GM18868 (cell line): ENCODE measurements at regions not wholly inside any gene's neighbourhood (a gene's known extent, or its start where the extent isn't known, plus 50 kb on each side); places are given as distances from the start of the nearest gene placed in this dataset.

Source experiments
- ATAC-seq: cut with Tn5 transposase; IDR thresholded peaks from one replicate; pipeline ENCODE4 v1.9.1; 2021; ENCODE audit warnings: mild to moderate bottlenecking, moderate library complexity; ENCODE audit not compliant: unreplicated experiment

DNA sequence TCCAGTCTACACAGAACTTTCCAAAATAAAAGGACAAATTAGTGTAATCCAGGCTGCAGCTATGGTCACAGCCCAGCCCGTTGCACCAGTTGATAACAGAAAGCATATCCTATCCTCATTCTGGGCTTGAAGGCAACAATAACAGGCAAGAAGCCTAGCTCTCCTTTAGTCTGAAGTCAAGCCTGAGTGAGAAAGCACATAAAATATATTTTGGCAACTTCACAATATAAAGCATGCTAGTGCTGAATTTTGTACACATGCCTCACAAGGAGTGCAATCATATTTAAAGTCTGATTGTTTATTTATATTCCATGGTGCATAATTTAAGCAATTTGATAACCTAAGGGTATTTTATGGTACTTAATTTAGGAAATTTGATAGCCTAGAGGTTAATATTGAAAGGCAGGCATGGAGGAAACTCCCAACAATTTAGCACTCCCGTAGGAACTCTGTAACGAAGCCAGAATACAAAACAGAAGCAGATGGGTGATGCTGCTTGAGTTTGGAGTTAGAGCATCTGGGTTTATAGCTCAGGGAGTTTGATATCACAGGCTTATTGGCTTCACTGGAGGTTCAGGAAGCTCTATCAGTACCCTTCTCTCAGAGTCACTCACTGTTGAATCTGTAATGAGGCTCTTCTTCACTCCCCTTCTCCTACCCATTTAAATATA lies 1199.1 kb upstream of the GYPC start:
- no peak for ATAC-seq

DNA sequence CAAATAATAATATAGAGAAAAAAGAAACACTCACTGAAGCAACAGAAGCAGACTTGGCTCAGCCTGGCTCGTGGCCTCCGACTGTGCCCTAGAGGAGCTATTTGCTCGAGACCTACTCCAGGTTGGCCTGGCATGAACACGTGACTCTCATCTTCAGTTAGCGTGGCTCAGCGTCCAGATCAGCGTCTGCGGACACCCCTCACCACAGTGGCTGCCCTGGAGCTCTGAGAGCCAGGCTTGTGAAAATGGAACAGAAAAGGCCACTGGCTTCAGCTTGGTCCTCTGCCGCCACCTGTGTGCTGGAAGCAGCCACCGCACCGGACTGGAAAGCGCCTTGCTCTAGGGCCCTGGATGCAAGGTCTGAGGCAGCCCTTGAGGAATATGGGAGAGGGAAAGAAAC lies 1184.0 kb upstream of the GYPC start:
- ATAC-seq = peak; percentile 89

DNA sequence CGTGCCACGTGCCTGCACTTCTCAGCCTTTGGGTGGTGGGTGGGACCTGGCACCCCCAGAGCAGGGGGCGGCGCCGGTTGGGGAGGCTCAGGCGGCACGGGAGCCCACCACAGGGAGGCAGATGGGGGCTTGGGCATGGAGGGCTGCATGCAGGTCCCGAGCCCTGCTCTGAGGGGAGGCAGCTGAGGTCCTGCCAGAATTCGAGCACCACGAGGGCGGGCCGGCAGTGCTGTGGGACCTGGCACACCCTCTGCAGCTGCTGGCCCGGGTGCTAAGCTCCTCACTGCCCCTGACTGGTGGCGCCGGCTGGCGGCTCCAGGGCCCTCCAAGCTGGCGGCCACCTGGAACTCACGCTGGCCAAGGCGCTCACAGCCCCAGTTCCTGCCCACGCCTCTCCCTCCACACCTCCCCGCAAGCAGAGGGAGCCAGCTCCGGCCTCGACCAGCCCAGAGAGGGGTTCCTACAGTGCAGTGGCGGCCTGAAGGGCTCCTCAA lies 1176.8 kb upstream of the GYPC start:
- no peak for ATAC-seq

DNA sequence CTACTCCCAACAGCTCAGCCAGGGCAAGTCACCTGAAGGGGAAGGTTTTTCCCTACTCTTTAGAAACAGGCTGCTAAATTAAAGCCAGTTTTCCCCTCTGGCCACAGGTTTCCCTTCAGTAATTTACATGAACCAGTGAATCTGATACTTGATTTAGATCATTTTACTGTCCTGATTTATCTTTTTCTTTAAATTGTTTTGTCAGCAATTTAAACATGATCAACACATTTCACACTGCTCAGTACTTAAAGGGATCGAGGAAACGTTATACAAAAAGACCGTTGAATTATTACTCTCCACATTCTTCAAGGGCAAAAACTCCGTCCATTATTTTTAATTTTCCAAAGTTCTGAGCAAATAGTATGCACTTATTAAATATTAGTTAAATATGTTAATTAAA lies 1165.7 kb upstream of the GYPC start:
- no peak for ATAC-seq

DNA sequence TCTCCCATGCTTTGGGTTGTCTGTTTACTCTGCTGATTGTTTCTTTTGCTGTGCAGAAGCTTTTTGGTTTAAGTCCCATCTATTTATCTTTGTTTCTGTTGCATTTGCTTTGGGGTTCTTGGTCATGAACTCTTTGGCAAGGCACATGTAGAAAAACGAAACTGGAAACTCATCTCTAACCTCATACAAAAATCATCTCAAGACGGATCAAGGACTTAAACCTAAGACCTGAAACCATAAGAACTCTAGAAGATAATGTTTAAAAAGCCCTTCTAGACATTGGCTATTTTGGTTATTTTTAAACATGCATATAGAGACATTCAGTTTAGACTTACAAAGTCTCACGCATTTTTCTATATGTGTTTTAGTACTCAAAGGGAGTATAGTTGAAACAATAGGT lies 1164.3 kb upstream of the GYPC start:
- peak; percentile 76 for ATAC-seq

DNA sequence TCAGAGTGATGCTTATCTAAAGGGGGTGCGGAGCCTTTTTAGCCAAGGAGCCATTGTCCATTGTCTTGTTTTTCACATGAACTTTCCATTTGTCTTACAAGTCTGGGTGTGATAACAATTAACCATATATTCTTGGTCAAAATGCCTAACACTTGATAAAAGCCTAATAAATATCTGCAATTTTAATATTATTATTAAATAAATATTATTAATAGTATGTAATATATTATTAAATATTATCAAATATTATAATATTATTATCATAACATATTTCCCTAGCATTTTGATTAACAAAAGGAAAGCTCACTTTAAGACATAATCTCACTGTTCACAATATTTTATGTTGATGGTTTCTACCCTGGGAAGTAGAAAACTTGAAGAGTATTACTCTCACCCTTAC lies 1143.6 kb upstream of the GYPC start:
- ATAC-seq = no peak

DNA sequence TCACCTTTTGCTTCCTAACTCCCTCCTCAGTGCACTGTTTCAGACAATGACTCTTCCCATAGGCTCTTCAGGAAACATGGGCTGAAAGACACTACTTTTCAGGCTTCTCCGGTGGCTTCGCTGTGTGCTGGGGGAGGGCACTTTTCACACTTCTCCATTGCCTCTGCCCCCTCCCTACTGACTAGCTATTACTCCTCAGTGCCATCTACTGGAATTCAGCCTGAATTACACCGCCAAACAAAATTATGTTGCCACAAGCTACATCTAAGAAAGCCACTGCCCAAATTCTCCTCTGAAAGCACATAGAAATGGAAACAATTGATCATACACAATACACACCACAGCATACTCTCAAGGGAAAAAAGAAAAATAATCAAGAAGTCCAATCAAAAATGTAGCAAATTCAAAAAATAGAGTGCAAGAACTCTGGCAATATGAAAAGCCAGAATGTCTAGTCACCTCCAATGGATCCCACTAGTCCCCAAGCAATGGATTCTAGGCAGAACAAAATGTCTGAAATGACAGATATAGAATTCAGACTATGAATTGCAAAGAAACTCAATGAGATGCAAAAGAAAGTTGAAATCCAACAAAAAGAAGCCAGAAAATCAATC lies 1139.4 kb upstream of the GYPC start:
- ATAC-seq = peak; percentile 83

DNA sequence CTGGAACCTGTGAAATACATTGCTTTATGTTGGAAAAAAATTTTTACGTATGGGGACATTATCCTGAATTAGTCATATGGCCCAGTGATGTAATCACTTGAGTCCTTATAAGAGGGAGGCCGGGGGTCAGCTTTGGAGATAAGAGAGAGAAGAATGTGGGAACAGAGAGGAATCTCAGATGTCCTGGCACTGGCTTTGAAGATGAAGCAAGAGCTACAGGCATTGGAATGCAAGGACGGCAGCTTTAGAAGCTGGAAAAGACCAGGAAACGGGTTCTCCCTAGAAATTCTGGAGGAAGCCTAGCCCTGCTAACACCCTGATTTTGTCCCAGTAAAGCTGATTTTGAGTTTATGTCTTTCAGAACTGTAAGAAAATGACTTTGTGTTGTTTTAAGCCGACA lies 1129.9 kb upstream of the GYPC start:
- no peak for ATAC-seq

DNA sequence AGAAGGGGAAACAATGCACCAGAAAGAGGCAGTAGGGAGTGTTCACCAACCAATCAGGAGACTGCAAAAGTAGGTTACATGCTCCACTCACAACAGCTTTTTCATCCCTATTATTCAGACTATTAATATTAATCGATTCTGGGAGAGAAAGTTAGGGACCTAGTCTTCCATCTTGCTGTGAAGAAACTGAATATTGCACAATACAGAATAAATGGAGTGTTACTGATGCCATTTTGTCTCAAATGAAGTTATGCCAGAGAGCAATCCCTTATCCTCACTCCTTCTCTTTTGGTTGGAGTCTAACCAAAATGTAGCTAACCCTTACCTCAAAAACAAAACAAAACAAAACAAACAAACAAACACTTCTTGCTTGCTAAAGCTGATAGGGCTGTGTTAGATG lies 1120.9 kb upstream of the GYPC start:
- no peak for ATAC-seq

DNA sequence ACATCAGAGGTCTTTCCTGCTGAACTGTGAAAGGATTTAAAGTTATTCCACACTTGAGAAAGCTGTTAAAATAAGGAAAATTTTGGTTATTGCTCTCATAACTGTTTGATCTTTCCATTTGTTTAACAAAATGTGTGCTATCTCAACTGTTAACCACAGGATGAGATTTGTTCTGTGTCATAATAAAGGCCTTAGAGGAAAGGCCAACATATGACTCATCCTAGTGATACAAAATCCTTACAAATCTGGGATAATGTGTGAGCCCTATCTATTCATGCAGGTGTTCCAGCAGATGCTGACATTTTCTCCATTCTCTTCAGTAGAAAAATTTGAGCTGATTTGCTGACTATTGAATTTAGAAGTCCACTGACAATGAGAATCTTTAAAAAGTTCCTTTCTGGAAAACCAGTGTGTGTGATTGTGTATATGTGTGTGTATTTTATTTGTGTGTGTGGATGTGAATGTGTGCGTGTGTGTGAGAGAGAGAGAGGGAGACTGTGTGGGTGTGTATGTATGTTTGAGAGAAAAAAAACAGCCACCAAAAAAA lies 1111.9 kb upstream of the GYPC start:
- ATAC-seq = no peak

DNA sequence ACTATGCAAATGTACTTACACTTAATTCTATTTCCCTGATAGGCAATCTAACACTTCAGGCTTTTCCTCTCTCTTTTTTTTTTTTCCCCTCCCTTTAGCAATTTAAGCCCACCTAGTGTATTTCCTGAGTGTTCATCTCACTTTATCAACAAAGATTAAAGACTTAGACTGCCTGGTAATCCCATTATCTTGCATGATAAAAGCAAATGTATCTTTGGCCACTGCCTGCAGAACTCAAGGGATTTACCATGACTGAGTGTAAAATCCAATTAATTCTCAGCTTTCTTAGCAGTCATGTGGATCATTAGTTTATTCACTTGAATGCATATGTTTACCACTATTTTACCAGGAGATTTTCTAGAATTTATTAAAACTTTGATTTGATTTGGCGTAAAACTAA lies 1102.2 kb upstream of the GYPC start:
- ATAC-seq = no peak

DNA sequence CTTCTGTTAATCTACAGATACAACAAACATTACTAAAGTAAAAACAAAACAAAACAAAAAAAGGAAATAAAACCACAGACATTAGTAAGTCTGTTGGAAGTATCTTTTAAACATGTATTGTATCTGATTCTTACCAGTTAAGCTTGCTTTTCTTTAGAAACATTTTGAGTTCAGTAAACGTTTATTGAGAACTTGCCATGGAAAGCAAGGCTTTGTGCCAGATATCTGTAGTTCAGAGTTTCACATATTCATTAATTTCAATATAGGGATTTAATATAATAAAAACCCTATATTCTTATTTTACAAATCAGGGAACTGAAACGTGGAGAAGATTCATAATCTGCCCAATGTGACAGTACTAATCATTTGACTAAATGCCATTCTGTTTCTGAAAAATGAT lies 1101.0 kb upstream of the GYPC start:
- ATAC-seq = no peak

DNA sequence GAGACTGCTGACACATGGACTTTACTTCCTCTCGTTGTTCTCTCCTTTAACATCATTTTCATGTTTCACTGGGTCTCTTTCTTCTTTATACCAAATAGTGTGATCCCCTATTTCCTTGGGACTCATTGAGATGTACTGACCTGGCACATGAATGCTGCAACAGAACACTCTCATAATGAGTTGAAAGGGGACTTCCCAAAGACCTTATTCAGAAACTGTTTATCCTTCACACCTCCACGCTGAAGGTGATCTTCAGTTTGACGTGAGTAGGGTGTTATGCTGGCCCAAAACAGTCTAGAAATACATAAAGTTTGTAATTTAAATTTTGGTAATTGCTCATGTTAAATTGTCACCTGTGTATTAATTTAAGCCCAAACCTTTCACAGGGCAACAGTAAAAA lies 1096.8 kb upstream of the GYPC start:
- peak; percentile 93 for ATAC-seq

DNA sequence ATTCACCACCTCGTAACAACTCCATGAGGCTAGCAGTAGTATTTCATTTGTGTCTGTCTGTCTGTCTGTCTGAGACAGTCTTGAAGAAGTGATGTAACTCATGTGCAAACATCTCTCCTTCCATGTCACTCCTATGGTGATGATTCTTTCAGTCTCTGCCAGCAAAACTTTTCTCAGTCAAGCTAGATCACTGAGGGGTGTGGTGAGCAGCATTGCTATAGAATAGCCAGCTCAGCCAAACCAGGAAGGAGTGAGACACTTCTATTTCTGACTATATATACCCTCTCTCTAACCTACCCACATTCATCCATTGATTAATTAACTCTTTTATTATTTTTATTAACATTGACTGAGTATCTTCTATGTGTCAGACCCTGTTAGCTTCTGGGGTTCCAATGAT lies 1095.1 kb upstream of the GYPC start:
- ATAC-seq = no peak

DNA sequence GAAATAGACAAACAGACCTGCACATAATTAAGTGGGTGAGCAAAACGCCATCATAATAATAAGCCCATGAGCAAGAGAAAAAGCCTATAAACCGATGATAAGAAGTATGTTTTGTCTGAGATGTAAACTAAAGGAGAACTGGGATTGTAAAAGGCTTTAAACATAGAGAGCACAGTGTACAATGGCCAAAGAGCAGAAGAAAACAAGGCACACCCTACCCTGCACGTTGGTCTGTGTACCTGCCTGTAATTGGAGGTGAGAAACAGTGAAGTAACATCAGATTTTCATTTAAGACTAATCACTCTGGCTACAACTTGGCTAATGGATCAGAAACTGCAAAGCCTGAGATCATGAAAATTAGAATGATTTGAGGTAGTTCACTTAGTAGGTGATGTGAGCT lies 1094.7 kb upstream of the GYPC start:
- ATAC-seq = no peak

DNA sequence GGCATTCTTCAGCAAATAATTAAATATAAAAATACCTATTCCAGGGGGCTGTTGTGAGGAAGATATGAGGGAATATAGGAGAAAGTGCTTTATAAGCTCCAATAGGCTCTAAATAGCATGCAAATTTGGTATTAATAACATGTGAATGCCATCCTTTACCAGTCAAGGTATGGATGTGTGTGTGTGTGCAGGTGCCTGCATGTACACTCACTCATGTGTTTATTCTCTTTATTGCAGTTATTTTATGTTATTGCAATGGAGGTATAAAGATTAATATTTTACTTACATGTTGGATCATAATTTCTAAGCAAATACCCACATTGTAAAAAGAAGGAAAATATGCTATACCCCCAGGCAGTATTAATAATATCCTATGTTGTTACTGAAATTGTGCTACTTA lies 1093.0 kb upstream of the GYPC start:
- no peak for ATAC-seq

DNA sequence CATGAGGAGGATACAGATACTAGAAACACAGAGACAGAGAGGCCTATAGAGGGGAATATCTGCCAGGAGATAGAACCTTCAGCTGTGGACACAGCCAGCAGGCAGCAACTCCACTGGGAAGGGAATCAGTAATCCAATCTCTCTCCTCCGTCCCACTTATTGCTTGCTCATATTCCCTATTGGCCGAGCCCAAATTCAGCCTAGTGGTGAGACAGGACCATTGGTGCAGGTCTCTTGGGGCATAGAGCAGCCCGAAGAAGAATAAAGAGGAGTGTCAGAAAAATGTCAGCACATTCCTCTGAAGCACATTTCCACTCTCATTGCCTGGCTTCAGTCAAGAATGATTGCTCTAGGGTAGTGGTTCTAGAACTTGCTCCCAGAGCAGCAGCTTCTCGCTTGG lies 1091.5 kb upstream of the GYPC start:
- ATAC-seq = no peak

DNA sequence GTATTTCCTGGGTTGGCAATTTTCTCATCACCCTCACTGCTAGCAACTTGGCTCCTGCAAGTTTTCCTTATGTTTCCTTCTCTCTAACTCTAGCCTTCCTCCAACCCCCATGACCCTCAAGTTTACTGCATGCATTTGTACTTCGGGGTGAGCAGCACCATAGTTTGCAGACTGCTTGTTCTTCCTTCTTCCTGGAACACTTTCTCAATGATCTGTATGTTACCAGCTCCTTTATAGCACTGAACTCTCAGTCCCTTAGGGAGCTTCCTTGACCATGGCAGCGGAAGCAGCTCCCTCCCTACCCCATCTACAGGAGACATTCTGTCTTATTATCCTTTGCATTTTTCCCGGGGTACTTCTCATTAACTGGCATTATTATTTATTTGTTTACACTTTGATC lies 1089.5 kb upstream of the GYPC start:
- no peak for ATAC-seq

DNA sequence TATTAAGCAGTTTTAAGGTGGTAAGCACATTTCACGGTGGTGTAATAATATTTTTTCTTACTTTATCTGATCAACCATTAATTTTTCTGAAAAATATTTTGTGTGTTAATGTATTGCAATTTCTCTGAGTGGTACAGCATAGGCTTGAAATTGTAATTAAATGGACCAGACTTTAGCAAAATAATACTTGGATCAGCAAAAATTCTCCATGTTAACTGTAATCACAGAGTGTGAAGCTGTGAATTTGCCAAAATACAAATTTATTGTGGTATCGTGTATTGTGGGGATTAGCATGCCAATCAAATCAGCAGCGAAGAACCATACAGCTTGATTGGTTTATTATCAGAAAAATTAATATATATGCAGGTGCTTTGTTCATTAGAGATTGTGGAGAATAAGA lies 1088.9 kb upstream of the GYPC start:
- no peak for ATAC-seq

DNA sequence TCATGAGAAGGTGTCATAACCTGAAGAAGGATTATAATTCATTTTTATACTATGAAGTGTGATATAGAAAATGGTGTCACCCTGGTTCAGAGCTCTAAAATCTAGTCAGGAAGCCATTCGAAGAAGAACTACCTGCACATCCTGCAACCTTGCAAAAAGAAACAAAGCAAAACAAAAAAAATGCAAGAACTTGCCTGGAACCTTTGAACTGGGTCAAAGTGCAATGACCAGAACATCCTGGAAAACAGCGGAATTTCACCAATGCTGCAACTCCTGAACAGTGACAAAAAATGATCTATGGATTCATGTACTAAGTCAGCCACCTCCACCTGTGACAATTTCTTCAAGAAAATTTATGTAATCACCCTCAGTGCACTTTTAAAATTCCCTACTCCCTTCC lies 1083.3 kb upstream of the GYPC start:
- no peak for ATAC-seq

DNA sequence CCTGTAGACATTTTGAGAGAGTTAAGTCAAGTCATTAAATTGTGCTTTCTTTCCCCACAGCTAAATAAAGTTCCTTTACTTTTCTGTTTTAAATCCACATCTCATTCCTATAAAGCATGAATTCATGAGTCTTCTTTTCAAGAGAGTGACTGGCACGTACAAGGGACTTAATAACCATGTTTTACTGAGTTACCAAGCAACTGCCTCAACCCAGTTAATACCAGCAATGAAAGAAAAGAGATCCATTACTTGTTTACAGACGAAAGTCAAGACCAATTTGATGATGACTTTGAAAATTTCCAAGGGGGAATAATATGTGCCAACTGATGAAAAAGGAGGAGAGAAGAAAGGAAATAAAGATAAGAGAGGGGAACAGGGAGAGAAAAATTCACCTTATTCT lies 1082.5 kb upstream of the GYPC start:
- ATAC-seq = no peak

DNA sequence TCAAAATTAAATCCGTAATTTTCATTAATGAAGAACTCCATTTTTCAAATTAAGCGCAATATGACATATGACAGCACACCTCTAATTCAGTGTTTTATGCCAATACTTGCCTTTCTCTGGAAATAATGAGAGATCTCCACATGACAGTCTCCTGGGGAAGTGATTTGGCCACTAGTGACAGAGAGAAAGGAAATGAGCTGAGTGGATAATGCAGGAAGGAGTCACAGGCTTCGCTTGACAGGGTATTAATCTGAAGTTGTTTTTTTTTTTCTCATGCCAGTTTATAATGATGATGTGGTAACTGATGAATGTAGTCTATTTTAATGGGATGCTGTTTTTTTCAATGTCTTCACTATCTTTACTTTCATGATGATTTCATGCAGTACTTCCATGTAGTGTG lies 1079.4 kb upstream of the GYPC start:
- no peak for ATAC-seq

DNA sequence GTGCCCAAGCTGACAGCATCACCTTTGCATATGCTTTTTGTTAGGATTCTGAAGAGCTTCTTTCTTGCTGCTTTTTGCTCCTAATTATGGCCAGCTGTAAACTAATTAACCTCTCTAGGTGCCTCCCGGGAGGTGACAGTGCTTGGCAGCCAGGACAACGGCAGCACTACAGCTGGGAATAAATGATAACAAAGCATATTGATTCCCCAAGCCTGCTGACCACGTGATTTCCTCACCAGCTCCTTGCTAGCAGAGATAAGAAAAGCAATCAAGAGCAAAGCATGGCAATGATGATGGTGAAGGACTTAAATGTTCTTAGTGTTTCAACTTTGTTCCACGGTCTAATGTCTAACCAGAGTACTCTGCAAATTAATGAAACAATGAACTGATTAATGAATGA lies 1074.4 kb upstream of the GYPC start:
- no peak for ATAC-seq
